ENCODE measurements at regions not wholly inside any gene's neighbourhood (a gene's known extent, or its start where the extent isn't known, plus 50 kb on each side); places are given as distances from the start of the nearest gene placed in this dataset.

- no peaks in the 10 kb centered on the region for H3K36me3 ChIP-seq
- no peak for TF ChIP-seq POLR2A (IDR thresholded peaks at IDR 0.05)
- TF ChIP-seq EP300 (IDR thresholded peaks at IDR 0.05): no peak
- TF ChIP-seq, protein P1, sequence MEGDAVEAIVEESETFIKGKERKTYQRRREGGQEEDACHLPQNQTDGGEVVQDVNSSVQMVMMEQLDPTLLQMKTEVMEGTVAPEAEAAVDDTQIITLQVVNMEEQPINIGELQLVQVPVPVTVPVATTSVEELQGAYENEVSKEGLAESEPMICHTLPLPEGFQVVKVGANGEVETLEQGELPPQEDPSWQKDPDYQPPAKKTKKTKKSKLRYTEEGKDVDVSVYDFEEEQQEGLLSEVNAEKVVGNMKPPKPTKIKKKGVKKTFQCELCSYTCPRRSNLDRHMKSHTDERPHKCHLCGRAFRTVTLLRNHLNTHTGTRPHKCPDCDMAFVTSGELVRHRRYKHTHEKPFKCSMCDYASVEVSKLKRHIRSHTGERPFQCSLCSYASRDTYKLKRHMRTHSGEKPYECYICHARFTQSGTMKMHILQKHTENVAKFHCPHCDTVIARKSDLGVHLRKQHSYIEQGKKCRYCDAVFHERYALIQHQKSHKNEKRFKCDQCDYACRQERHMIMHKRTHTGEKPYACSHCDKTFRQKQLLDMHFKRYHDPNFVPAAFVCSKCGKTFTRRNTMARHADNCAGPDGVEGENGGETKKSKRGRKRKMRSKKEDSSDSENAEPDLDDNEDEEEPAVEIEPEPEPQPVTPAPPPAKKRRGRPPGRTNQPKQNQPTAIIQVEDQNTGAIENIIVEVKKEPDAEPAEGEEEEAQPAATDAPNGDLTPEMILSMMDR (IDR thresholded peaks at IDR 0.05): no peak
- H3K27ac ChIP-seq: no peak overlapping the region
- H3K27me3 ChIP-seq: peaks cover 0 to 23% of the 10 kb centered on the region in 2 donors
- no peaks in the 10 kb centered on the region for H3K4me1 ChIP-seq
- H3K4me3 ChIP-seq: no peak overlapping the region
- WGBS, 2 donors: 75 to 80% methylated on average over 6 of the region's 6 CpGs
- no peak for DNase-seq (ENCODE audit: low spot score in 2 of 2)
- H3K9me3 ChIP-seq: peaks cover 0 to 13% (median 0%) of the 10 kb centered on the region in 4 donors
Measured at GRCh38 chr17:73735245-73735644, 91.0 kb upstream of the SDK2 start.

DNA sequence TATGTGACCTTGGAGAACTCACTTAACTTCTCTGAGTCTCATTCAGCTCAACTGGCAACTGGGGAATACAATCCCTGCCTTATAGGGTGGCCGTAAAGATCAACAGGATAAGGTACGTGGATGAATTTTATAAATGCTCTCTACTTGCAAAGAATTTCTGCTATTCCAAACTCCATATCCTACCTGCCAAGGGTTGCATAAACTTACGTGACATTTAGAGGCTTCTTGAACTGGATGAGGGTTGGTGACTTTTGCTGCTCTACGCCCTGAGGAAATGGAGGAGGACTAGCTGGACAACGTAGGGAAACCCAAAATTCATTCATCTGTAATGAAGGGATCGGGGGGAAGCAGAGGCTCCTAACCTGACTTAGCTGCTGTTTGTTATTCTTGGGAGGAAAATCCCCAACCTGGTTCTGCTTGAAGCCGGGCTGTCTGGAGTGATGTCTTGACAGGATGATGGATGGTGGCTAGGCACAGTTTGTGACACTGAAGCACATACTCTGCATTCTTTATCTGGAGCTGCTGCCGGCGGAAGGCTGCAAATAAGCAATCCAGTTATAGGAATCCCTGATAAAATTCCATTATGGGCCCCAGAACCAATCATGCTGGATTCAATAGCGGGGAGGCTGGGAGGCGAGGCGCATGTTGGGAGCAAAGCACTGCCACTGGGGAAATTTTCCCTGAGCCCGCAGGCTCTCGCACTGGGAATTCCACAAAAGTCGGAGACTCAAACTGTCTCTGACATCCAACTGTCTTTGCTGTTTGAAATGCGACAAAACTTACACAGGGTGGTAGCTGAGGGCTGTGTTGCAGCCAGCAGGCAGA, 94.7 kb upstream of the SDK2 start:
- TF ChIP-seq POLR2A (IDR thresholded peaks at IDR 0.05): no peak
- TF ChIP-seq, protein P1 (IDR thresholded peaks at IDR 0.05): no peak
- peaks cover 0 to 8% (median 0%) of the 10 kb centered on the region in 4 donors for H3K9me3 ChIP-seq
- H3K4me1 ChIP-seq: no peaks in the 10 kb centered on the region
- H3K27ac ChIP-seq: no peak overlapping the region
- DNase-seq (ENCODE audit: low spot score in 2 of 2): no peak
- peaks cover 0 to 48% of the 10 kb centered on the region in 2 donors for H3K27me3 ChIP-seq
- WGBS, 2 donors: 56 to 59% methylated on average over 16 of the region's 16 CpGs
- H3K4me3 ChIP-seq: no peak overlapping the region
- no peaks in the 10 kb centered on the region for H3K36me3 ChIP-seq

DNA sequence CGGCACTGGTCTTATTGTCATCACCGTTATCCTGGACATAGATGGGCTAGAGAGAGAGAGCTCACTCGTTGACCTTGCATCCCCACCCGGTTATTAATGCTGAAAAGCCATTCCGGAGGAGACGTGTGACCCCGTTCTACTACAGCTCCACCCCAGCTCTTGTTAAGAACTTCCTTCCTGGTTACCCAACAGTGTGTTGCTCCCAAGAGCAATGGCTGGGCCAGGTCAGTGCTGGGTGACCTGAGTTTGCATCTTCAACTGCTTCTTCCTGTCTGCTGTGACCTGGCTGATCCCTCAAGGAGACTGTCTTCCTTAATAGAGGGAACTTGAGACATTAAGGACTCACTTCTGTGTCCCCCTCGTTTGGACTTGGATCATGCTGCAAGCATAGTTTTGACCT, 96.1 kb upstream of the SDK2 start:
- no peak for DNase-seq (ENCODE audit: low spot score in 2 of 2)
- peaks cover 0 to 41% of the 10 kb centered on the region in 2 donors for H3K27me3 ChIP-seq
- no peaks in the 10 kb centered on the region for H3K36me3 ChIP-seq
- no peak overlapping the region for H3K4me3 ChIP-seq
- TF ChIP-seq, protein P1 (IDR thresholded peaks at IDR 0.05): no peak
- TF ChIP-seq EP300 (IDR thresholded peaks at IDR 0.05) (no peak), POLR2A (IDR thresholded peaks at IDR 0.05) (no peak)
- no peak overlapping the region for H3K27ac ChIP-seq
- H3K4me1 ChIP-seq: no peaks in the 10 kb centered on the region
- 63 to 70% methylated on average over 8 of the region's 8 CpGs for WGBS, 2 donors
- peaks cover 0 to 8% (median 0%) of the 10 kb centered on the region in 4 donors for H3K9me3 ChIP-seq

DNA sequence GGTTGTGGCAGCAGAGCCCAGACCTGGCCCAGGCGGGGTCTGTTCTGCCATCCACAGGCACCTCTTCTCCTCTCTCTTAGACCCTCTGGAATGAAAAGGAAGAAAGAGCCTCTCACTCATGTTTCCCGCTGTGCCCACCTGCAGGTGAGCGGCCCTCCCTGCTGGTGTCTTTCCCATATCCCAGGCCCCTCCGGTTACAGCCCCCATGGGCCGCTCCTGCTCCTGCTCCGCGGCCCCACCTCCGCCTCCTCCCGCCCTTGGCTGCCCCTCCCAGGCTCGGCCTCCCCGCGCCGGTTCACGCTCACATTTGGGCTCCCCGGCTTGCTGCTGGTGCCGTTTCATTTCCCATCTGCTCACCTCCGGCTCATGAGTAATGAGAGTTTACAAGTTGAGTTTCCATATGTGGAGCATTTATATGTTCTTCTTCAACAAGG, 98.7 kb upstream of the SDK2 start:
- Histone ChIP-seq H3K27ac (no peak overlapping the region), H3K9me3 (peaks cover 0 to 8% (median 0%) of the 10 kb centered on the region in 4 donors), H3K4me3 (no peak overlapping the region), H3K36me3 (no peaks in the 10 kb centered on the region), H3K27me3 (peaks cover 0 to 47% of the 10 kb centered on the region in 2 donors), H3K4me1 (no peaks in the 10 kb centered on the region)
- TF ChIP-seq POLR2A (IDR thresholded peaks at IDR 0.05) (no peak), EP300 (IDR thresholded peaks at IDR 0.05) (no peak)
- TF ChIP-seq, protein P1 (IDR thresholded peaks at IDR 0.05): no peak
- DNase-seq (ENCODE audit: low spot score in 2 of 2): no peak
- 42 to 44% methylated on average over 17 of the region's 17 CpGs for WGBS, 2 donors

DNA sequence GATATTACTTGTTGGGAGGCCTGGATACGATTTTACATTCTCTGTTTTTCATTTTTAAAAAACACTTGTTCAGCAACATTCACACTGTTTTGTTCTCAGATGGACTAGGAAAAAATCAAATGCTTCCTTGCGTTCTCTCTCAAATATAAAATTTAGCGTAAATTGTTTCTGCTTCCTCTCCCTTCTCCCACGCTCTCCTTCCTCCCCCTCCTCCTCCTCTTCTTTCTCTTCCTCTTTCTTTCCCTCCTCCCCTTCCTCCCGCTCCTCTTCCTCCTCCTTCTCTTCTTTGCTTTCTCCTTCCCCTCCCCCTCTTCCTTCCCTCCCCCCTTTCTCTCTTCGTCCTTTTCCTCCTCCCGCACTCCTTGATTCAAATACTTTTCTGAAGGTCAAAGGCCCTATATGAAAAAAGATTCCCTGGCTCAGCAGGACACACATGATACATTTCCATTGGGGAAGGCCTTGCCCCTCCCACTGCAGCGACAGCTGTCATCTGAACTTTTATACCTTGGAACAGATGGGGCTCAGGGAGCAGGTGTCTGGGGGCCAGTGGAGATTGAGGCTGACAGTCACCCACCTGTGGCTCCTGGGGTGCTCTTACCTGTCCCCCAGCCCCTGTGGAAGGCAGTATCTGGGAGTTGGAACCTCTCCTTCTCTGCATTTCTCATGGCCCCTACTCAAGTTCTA, 99.4 kb upstream of the SDK2 start:
- TF ChIP-seq POLR2A (IDR thresholded peaks at IDR 0.05) (no peak), EP300 (IDR thresholded peaks at IDR 0.05) (no peak)
- TF ChIP-seq, protein P1 (IDR thresholded peaks at IDR 0.05): no peak
- Histone ChIP-seq H3K27me3 (peaks cover 0 to 48% of the 10 kb centered on the region in 2 donors), H3K36me3 (no peaks in the 10 kb centered on the region), H3K9me3 (peaks cover 0 to 8% (median 0%) of the 10 kb centered on the region in 4 donors), H3K27ac (no peak overlapping the region), H3K4me1 (no peaks in the 10 kb centered on the region), H3K4me3 (no peak overlapping the region)
- DNase-seq (ENCODE audit: low spot score in 2 of 2): no peak
- 58 to 60% methylated on average over 8 of the region's 8 CpGs for WGBS, 2 donors

Measured in tibial nerve (tissue), 4 donors.